DMS53 treated with DMSO at 0.1 percent for 48 hours (cell line): ENCODE measurements at regions not wholly inside any gene's neighbourhood (a gene's known extent, or its start where the extent isn't known, plus 50 kb on each side); places are given as distances from the start of the nearest gene placed in this dataset.

Experiments
- DNase-seq: peaks from one replicate; lab custom pipeline; 2025; ENCODE audit not compliant: unreplicated experiment; lab: John Stamatoyannopoulos, UW

GRCh38 chr13:79740991-79741390, 260.0 kb downstream of the NDFIP2 start:
- no peak for DNase-seq

GRCh38 chr13:79736356-79736755, 255.4 kb downstream of the NDFIP2 start:
- DNase-seq, result no peak

- no peak for DNase-seq
Measured at GRCh38 chr13:79735228-79735627, 254.3 kb downstream of the NDFIP2 start.

- DNase-seq, result no peak
Measured at GRCh38 chr13:79727086-79727485, 246.1 kb downstream of the NDFIP2 start.

GRCh38 chr13:79725841-79726240, 244.9 kb downstream of the NDFIP2 start:
- no peak for DNase-seq

- DNase-seq, result peak; percentile 74
Measured at GRCh38 chr13:79724348-79725103, 243.6 kb downstream of the NDFIP2 start.

- no peak for DNase-seq
Measured at GRCh38 chr13:79723519-79724024, 242.6 kb downstream of the NDFIP2 start.

GRCh38 chr13:79722885-79723445, 242.0 kb downstream of the NDFIP2 start:
- DNase-seq, result no peak

GRCh38 chr13:79716191-79716590, 235.2 kb downstream of the NDFIP2 start:
- DNase-seq, result no peak

GRCh38 chr13:79711631-79712030, 230.7 kb downstream of the NDFIP2 start:
- no peak for DNase-seq

GRCh38 chr13:79710376-79710775, 229.4 kb downstream of the NDFIP2 start:
- DNase-seq, result no peak

GRCh38 chr13:79709471-79709870, 228.5 kb downstream of the NDFIP2 start:
- DNase-seq, result no peak

- DNase-seq, result no peak
Measured at GRCh38 chr13:79703772-79704171, 222.8 kb downstream of the NDFIP2 start.

- DNase-seq, result peak; percentile 8
Measured at GRCh38 chr13:79695754-79696153, 214.8 kb downstream of the NDFIP2 start.

- DNase-seq, result no peak
Measured at GRCh38 chr13:79692846-79693245, 211.9 kb downstream of the NDFIP2 start.

GRCh38 chr13:79691826-79692225, 210.9 kb downstream of the NDFIP2 start:
- no peak for DNase-seq

- DNase-seq, result no peak
Measured at GRCh38 chr13:79688741-79689140, 207.8 kb downstream of the NDFIP2 start.

GRCh38 chr13:79686441-79686840, 205.5 kb downstream of the NDFIP2 start:
- no peak for DNase-seq

- no peak for DNase-seq
Measured at GRCh38 chr13:79684371-79684770, 203.4 kb downstream of the NDFIP2 start.

GRCh38 chr13:79682164-79682563, 201.2 kb downstream of the NDFIP2 start:
- DNase-seq, result no peak

- no peak for DNase-seq
Measured at GRCh38 chr13:79681069-79681468, 200.1 kb downstream of the NDFIP2 start.

- DNase-seq, result no peak
Measured at GRCh38 chr13:79680485-79680884, 199.5 kb downstream of the NDFIP2 start.

GRCh38 chr13:79679334-79679733, 198.4 kb downstream of the NDFIP2 start:
- DNase-seq, result peak; percentile 23
